GM21360 (cell line): ENCODE measurements at regions not wholly inside any gene's neighbourhood (a gene's known extent, or its start where the extent isn't known, plus 50 kb on each side); places are given as distances from the start of the nearest gene placed in this dataset.
"Not testable (repeated sequence)": the region's sequence is repeated elsewhere in the genome, so short reads cannot be mapped to it uniquely, and the experiment has no call there.

Experiments used
- ATAC-seq: cut with Tn5 transposase; IDR thresholded peaks from one replicate; pipeline ENCODE4 v1.9.1; 2021; ENCODE audit warnings: mild to moderate bottlenecking, moderate library complexity; ENCODE audit not compliant: unreplicated experiment

DNA sequence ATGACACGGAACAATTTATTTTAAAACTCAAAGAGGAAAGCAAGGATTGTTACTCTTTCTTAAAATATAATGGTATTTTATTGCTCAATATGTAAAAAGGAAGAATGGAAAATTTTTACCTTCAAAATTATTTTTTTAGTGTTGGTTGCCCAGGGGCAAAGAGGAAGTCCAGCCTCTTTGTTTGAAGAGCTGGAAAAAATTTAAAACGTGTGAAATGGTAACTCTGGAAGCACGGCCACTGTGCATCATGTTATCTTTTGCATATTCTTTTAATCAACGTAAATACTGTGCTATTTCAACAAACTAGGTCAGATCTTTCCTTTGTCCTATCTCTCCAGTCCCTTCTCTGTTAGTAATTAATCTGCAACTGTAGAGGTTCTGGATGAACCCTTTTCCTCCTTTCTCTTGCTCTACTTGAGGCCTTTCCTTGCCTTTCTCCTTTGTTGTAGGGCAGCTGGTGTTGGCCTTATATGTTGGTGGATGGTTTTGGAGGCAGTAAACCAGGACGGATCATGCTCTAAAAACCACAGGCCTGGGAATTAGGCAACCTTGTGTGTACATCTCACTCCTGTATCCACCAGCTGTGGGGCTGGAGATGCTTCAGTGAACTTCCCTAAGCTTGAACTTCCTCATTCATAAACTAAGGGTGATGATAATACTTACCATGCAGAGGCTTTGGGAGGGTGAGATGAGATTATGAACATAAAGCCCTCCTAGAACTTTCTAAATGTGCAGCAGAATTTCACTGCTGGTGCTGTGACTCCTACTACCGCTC, 143.3 kb downstream of the PRL start:
- no peak for ATAC-seq

DNA sequence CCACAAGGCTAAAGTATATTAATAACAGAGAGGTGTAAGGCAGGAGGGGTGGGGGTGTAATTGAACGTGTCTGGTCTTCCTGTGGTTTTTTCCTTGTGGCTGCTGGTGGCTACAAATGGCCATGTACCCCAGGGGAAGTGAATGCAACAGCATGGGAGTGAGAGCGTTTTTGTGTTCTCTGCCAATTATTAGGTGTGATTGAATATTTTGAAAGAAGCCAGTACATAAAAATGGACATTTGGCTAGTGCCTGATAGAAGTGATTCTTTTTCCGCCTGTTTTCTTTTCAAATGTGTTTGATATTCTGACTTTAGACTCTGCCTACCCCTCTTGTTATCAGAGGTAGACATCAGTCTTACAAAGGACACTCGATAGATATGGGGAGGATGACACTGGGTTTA, 141.3 kb downstream of the PRL start:
- no peak for ATAC-seq

DNA sequence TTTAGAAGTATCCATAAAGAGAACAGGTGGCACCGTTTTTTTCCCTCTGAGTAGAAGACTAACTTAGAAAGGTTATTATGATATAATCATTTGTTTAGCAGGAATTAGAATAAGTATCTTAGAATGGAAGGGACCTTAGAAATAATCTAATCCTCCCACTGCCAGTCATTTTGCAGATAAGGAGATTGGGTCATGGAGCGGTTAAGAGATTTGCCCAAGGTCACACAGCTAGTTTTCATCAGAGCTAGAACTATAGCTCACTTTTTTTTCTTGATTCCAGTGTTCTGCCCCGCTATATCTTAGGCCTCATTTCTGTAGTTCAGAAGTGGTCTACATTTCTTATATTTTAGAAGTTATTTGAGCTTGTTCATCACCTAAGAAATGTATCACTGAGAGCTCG, 139.6 kb downstream of the PRL start:
- ATAC-seq, result no peak

DNA sequence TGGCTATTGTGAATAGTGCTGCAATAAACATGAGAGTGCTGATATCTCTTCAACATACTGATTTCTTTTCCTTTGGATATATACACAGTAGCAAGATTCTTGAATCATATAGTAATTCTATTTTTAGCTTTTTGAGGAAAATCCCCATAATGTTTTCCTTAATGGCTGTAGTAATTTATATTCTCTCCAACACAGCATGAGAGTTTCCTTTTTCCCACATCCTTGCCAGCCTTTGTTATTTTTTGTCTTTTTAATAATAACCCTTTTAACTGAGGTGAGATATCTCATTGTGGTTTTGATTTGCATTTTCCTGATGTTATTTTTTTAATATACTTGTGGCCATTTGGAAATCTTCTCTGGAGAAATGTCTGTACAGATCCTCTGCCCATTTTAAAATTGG, 132.6 kb downstream of the PRL start:
- no peak for ATAC-seq

DNA sequence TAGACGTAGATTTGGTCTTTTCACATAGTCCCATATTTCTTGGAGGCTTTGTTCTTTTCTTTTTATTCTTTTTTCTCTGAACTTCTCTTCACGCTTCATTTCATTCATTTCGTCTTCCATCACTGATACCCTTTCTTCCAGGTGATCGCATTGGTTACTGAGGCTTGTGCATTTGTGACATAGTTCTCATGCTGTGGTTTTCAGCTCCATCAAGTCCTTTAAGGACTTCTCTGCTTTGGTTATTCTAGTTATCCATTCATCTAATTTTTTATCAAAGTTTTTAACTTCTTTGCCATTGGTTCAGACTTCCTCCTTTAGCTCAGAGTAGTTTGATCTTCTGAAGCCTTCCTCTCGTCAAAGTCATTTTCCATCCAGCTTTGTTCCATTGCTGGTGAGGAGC, 125.8 kb downstream of the PRL start:
- ATAC-seq, result not testable (repeated sequence)

DNA sequence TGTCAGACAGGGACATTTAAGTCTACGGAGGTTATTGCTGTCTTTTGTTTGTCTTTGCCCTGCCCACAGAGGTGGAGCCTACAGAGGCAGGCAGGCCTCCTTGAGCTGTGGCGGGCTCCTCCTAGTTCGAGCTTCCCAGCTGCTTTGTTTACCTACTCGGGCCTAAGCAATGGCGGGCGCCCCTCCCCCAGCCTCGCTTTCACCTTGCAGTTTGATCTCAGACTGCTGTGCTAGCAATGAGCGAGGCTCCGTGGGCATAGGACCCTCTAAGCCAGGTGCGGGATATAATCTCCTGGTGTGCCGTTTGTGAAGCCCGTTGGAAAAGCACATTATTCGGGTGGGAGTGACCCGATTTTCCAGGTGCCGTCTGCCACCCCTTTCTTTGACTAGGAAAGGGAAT, 125.0 kb downstream of the PRL start:
- ATAC-seq, result not testable (repeated sequence)

DNA sequence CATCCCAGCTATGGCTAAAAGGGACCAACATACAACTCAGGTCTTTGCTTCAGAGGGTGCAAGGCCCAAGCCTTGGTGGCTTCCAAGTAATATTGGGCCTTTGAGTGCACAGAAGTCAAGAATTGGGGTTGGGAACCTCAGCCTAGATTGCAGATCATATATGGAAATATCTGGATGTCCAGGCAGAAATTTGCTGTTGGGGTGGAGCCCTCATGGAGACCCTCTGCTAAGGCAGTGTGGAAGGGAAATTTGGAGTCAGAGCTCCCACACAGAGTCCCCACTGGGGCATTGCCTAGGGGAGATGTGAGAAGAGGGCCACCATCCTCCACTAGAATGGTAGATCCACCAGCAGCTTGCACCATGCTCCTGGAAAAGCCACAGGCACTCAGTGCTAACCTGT, 123.5 kb downstream of the PRL start:
- no peak for ATAC-seq

DNA sequence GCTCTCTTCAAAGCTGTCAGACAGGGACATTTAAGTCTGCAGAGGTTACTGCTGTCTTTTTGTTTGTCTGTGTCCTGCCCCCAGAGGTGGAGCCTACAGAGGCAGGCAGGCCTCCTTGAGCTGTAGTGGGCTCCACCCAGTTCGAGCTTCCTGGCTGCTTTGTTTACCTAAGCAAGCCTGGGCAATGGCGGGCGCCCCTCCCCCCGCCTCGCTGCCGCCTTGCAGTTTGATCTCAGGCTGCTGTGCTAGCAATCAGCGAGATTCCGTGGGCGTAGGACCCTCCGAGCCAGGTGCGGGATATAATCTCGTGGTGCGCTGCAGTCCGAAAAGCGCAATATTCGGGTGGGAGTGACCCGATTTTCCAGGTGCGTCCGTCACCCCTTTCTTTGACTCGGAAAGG, 116.6 kb downstream of the PRL start:
- ATAC-seq, result not testable (repeated sequence)

DNA sequence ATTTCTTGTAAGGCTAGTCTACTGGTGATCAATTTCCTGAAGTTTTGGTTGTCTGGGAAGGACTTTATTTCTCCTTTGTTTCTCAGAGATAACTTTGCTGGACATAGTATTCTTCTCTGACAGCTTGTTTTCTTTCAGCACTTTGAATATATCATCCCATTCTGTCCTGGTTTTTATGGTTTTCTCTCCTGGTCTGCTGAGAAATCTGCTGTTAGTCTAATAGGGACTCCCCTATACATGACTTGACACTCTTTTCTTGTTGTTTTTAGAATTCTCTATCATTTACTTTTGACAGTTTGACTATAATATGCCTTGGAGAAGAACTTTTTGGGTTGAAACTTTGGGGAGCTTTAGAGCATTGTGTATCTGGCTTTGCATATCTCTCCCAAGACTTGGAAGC, 112.5 kb downstream of the PRL start:
- ATAC-seq, result no peak

DNA sequence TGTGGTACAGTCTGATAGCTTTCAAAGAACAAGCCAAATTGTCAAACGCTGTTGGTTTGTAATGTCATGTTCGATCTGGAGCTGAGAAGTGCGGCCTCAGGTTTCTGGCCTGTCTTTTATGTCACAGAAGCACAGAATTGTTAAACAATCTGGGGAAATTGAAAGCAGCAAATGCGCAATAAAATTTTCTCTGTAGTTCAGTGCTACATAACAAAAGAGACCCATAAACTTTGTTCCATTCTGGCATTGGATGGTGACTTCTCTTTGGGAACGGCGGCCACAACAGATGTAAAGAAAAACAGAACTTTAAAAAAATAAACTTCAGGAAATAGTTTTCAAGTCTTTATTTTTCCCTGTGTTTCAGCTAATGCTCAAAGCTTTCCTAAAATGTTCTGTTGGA, 106.9 kb downstream of the PRL start:
- ATAC-seq, result no peak

DNA sequence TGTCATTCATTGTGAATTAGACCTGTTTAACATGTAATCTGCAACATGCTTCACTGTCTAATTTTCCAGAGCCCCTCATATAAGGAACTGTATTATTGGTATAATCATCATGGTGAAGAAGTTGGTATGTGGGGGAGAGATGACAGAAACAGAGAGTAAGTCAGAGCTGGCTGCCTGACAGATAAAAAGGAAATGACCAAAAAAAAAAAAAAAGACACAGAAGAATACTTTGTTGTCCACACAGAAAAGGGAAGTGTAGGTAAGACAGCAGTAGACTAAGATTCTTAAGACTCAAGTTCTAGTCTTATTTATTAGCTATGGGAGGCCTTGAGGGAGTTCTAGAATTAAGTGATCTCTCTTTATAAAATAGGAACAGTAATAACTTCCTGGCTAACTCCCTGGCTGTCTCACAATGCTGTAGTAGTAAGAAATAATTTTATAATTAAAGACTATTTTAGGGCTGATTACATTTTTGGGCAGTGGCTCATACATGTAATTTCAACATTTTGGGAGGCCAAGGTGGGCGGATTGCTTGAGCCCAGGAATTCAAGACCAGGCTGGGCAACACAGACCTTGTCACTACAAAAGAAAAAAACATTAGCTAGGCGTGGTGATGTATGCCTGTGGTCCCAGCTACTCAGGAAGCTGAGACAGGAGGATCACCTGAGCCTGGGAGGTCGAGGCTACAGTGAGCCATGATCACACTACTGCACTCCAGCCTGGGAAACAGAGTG, 102.5 kb downstream of the PRL start:
- ATAC-seq, result peak; percentile 60

DNA sequence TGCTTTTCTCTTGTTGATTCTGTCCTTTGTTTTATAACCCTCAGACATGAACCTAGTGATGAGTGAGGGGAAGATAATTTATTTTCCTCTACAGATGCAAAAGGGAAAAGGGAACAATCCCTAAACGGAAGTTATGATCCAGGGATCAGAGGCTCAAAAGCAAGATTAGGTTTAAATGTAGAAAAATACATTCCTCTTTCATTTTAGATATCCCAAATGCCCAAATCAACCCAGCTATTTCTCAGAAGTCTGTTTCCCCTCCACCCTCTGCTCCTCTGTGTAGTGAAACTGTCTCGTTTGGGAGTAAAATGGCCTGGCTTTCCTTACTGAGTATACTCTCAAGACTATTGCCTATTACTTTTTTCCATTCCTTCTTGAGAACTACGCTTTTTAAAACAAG, 97.1 kb downstream of the PRL start:
- no peak for ATAC-seq

DNA sequence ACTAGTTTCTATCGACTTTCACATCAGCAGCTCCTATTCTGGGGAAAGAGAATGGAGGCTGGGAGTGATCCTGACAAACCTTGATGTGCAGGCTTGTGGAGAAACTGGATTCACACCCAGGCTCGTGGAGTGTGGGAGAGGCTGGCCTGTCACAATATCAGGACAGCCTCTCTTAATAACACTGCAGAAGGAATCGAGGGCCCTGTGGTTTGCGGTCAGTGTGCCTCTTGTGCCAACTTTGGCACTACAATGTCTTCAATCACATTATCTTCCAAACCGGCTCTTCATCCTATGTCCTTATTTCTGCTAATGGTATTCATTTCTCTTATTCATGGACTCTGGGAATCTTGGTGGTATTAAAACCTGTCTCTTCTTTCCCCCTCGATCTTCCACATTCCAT, 92.7 kb downstream of the PRL start:
- ATAC-seq, result no peak

DNA sequence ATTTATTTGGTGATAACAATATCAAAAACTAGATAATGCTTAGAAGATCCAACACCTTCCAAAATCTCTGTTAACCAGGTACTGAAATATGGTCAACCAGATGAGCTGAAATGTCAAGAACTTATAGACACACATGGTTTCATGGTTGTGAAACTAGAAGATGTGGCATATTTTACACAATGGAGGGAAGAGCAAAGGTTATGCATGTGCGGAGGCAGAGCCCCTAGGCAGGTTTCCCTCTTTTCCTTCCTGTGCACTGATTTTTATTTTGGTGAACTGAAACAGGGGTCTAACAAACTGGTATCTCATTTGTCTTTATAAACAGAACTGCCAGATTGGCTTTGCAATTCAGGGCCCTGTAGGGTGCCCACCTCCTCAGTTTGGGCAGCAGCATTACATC, 91.6 kb downstream of the PRL start:
- ATAC-seq, result no peak

DNA sequence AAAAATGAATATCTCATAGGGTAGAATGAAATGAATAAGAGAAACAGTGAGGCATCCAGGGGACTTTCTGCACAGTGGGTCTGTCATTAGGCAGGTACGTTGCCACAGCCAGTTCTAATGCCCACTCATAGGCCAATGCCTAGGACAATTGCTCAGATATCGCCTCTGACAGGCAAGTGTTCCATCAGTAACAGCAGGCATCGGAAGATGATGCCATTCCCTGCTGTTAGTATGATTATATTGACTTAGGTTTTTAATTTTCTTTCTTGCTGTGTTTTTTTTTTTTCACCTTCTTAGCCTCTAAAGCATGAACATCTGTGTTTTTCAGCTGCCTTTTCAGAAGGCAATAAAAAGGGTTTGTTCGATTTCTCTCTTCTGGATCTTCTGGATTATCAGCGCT, 90.7 kb downstream of the PRL start:
- no peak for ATAC-seq

DNA sequence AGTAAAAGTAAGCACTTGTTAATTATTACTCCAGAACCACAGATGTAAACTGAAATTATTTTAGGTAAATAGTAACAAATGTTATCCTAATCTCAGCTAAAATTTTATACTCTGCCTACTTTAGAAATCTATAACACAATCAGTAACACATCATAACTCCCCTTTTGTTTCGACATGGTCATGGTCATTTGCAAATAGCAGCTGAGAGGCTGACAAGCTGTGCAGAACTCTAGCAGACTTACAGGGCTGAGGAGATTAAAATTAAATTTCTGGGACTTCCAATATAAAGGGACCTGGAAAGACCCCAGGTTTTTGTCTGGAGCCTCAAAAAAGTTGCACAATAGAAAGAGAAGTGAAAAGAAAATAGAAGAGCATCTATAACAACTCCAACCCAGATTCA, 88.8 kb downstream of the PRL start:
- ATAC-seq, result no peak

DNA sequence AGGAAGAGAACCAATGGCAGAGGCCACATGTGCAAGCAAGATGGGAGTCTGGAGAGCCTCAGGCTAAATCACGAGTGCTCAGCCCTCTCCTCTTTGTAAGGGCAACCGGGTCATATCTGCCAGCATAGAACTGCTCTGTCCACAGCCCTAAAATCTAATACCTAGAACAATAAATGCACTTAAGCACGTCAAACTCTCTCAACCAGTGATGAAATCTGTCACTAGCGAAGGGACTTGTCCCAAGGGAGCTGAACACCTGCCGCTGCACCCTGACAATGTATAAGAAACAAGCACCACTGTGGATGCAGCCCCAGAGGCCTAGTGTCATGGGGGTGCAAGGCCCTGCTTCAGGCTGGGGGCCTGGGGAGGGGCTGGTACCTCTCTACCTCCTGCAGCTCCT, 82.5 kb downstream of the PRL start:
- no peak for ATAC-seq

DNA sequence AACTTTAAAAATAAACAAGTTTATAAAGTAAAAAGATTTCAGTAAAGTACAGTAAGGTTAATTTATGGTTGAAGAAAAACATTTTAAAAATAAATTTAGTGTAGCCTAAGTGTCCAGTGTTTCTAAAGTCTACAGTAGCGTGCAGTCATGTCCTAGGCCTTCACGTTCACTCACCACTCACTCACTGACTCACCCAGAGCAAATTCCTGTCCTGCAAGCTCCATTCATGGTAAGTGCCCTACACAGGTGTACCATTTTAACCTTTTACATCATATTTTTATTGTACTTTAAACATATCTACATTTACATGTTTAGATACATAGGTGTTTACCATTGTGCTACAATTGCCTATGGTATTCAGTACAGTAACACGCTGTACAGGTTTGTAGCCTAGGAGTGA, 81.4 kb downstream of the PRL start:
- ATAC-seq, result not testable (repeated sequence)

DNA sequence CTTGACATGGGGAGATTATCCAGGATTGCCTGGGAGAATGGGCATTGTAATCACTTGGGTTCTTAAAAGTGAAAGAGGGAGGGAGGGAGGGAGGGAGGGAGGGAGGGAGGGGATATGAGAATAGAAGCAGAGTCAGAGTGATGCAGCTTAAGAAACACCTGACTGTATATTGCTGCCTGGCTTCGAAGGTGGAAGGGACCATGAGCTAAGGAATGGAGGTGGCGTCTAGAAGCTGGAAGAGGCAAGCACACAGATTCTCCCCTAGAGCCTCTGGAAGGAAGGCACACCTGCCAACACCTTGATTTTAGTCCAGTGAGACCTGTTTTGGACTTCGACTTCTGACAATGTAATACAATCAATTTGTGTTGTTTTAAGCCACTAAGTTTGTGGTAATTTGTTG, 78.4 kb downstream of the PRL start:
- no peak for ATAC-seq

DNA sequence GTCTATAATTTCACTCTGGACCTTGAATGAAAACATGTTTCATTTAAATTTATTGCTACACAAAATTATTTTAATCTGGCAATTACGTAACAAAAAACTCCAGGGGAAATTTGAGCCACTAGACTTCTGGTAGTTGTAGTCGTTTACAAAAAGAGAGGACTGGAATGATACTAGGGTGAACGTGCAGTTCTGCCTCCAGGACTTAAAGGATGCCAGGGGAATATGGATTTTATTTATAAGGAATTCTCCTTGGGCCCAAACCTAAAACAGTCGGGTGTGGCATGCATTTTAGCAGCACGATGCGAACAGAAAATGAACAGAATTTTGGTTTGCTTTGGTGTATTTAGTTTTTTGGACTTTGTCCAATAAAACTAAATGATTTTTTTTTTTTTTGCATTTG, 76.9 kb downstream of the PRL start:
- ATAC-seq, result no peak

DNA sequence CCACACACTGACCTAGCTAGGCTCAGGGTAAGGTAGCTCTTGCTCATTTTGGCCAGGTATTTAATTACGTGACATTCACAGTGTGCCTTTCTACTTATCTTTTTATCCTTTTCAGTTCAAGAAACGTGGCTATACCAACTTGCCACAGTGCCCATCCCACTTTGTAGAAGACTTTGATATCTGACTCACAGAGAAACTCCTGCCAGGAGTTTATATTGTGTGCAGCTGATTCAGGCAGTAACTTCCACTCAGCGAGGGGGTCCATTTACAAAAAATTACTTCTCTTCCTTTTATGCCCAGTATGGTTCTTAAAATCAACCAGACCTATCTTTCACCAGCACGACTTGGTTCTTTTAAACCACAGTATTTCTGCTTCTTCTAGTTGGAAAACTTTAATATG, 75.6 kb downstream of the PRL start:
- no peak for ATAC-seq

DNA sequence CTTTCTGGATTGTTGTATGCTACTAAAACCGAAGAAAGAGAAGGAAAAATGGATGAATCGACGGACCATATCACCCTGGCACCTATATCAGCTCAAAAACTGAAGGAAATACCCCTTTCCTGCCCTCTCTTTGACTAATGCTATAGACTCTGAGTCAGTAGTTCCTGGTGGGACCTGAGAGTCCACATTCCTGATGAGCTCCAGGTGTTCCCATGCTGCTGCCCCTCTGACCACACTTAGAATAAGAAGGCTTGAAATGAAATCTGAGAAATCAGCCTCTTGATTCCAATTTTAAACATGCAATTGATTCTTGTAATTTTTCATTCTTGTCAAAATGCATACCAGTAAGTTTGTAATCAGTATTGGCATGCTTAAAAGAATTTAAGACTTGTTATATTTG, 75.2 kb downstream of the PRL start:
- no peak for ATAC-seq

DNA sequence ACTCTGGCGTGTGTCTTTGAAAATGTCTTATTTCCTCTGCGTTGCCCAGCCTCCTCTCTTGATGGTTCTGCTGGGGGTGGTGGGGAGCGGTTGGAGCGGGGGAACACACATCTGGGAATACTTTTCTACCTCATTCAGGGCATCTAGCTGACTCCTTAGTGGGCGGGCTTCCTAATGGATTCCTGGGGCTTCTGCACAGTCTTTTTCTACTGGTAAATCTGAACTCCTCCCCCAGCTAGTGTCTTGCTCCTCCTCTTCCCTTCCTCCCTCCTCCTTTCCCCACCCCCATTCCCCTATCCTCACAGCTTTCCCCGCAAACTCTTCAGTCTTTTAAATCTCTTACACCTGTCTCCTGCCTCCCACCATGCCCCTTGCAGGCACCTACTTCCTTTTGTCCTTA, 74.4 kb downstream of the PRL start:
- no peak for ATAC-seq
